ENCODE measurements at regions not wholly inside any gene's neighbourhood (a gene's known extent, or its start where the extent isn't known, plus 50 kb on each side); places are given as distances from the start of the nearest gene placed in this dataset.

DNA sequence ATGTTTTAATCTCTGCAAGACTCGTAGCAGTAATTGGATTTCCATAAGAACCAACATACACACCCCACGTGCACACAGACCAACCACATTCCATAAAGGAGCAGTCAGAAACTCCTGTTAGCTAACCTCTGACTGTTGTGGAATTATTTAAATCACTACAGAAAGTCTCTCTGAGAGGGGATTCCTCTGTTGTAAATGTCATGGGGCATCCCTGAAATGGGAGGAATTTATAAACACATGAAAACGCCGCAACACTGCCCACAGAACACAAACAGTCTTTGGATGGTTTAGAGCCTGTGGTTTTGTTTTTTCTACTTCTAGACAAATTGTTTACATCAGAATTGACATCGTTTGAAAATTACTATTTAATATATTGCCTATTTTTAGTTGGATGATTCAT is 740.1 kb upstream of the GRM7 start:
- H3K9me3 ChIP-seq (replicated peaks; ENCODE audit: insufficient read depth, low read length): no peaks in the 10 kb centered on the region
- no peak overlapping the region for H2AFZ ChIP-seq (ENCODE audit: low read length)
- H3K27me3 ChIP-seq (replicated peaks; ENCODE audit: insufficient read depth, low read length): no peaks in the 10 kb centered on the region
- H3K4me1 ChIP-seq (ENCODE audit: low read length): no peaks in the 10 kb centered on the region
- no peak overlapping the region for H3K27ac ChIP-seq (ENCODE audit: low read length)
- H3K9ac ChIP-seq (ENCODE audit: low read length): no peak overlapping the region
- H3K36me3 ChIP-seq (replicated peaks; ENCODE audit: insufficient read depth, low read length): no peaks in the 10 kb centered on the region
- H4K20me1 ChIP-seq (ENCODE audit: insufficient read depth, low read length): no peaks in the 10 kb centered on the region
- DNase-seq: no peak
- TF ChIP-seq, protein P1, sequence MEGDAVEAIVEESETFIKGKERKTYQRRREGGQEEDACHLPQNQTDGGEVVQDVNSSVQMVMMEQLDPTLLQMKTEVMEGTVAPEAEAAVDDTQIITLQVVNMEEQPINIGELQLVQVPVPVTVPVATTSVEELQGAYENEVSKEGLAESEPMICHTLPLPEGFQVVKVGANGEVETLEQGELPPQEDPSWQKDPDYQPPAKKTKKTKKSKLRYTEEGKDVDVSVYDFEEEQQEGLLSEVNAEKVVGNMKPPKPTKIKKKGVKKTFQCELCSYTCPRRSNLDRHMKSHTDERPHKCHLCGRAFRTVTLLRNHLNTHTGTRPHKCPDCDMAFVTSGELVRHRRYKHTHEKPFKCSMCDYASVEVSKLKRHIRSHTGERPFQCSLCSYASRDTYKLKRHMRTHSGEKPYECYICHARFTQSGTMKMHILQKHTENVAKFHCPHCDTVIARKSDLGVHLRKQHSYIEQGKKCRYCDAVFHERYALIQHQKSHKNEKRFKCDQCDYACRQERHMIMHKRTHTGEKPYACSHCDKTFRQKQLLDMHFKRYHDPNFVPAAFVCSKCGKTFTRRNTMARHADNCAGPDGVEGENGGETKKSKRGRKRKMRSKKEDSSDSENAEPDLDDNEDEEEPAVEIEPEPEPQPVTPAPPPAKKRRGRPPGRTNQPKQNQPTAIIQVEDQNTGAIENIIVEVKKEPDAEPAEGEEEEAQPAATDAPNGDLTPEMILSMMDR (IDR thresholded peaks at IDR 0.05; ENCODE audit: low read length): no peak
- TF ChIP-seq EZH2 (optimal IDR thresholded peaks at IDR 0.05; ENCODE audit: low read depth, low read length): no peak
- TF ChIP-seq EZH2phosphoT487 (IDR thresholded peaks at IDR 0.05; ENCODE audit: low read length): no peak
- H3F3A ChIP-seq (ENCODE audit: insufficient read depth, low read length): no peaks in the 10 kb centered on the region
- no peaks in the 10 kb centered on the region for H3K9me2 ChIP-seq (replicated peaks; ENCODE audit: insufficient read depth, low read length)
- no peaks in the 10 kb centered on the region for H3K79me2 ChIP-seq (ENCODE audit: low read length)
- H3K4me3 ChIP-seq (ENCODE audit: low read length): no peak overlapping the region
- no peak overlapping the region for H3K4me2 ChIP-seq (ENCODE audit: low read depth, low read length)

DNA sequence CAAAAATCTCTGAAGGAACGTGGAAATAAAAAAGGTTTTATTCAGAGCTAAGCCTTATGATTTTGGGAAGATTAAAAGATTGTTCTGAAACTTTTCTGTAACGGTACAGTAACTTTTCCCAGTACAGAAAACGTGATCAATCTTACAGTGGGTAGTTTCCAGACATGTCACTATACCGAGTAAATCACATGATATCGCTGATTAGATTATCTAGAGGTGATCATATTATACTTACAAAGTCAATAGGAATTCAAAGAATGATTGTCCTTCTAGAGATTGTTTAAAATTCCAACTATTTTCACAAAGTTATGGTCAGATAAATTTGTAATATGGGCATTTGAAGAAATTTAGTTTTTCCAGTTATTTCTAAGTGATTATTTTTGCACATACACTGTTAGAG is 736.0 kb upstream of the GRM7 start:
- TF ChIP-seq EZH2 (optimal IDR thresholded peaks at IDR 0.05; ENCODE audit: low read depth, low read length): no peak
- TF ChIP-seq, protein P1 (IDR thresholded peaks at IDR 0.05; ENCODE audit: low read length): no peak
- TF ChIP-seq EZH2phosphoT487 (IDR thresholded peaks at IDR 0.05; ENCODE audit: low read length): no peak
- Histone ChIP-seq H3K4me3 (ENCODE audit: low read length) (no peak overlapping the region), H2AFZ (ENCODE audit: low read length) (no peak overlapping the region), H3F3A (ENCODE audit: insufficient read depth, low read length) (no peaks in the 10 kb centered on the region), H3K27me3 (replicated peaks; ENCODE audit: insufficient read depth, low read length) (no peaks in the 10 kb centered on the region), H4K20me1 (ENCODE audit: insufficient read depth, low read length) (no peaks in the 10 kb centered on the region), H3K4me2 (ENCODE audit: low read depth, low read length) (no peak overlapping the region), H3K79me2 (ENCODE audit: low read length) (no peaks in the 10 kb centered on the region), H3K27ac (ENCODE audit: low read length) (no peak overlapping the region), H3K9me2 (replicated peaks; ENCODE audit: insufficient read depth, low read length) (no peaks in the 10 kb centered on the region), H3K9ac (ENCODE audit: low read length) (no peak overlapping the region), H3K4me1 (ENCODE audit: low read length) (no peaks in the 10 kb centered on the region), H3K36me3 (replicated peaks; ENCODE audit: insufficient read depth, low read length) (no peaks in the 10 kb centered on the region), H3K9me3 (replicated peaks; ENCODE audit: insufficient read depth, low read length) (no peaks in the 10 kb centered on the region)
- no peak for DNase-seq

DNA sequence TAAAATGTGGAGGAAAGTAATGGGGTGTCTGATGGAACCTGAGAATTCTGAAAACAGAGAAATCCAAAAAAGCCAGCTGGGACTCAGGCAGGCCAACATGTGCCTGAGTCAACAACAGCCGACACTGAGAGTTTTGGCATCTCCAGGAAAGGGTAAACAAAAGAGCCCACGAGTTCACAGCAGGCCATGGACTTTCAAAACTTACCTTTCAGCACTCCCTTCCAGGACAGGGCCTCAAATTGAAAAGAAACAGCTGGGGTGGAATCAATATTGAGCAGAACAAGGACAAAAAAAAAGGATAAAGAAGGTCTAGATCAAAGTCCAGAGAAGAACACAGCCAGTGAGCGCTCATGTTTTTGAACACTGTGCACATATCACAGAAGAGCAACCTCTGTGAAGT is 735.4 kb upstream of the GRM7 start:
- Histone ChIP-seq H3K4me1 (ENCODE audit: low read length) (no peaks in the 10 kb centered on the region), H4K20me1 (ENCODE audit: insufficient read depth, low read length) (no peaks in the 10 kb centered on the region), H3K9me2 (replicated peaks; ENCODE audit: insufficient read depth, low read length) (no peaks in the 10 kb centered on the region), H3K9ac (ENCODE audit: low read length) (no peak overlapping the region), H2AFZ (ENCODE audit: low read length) (no peak overlapping the region), H3K9me3 (replicated peaks; ENCODE audit: insufficient read depth, low read length) (no peaks in the 10 kb centered on the region), H3K27ac (ENCODE audit: low read length) (no peak overlapping the region), H3K4me3 (ENCODE audit: low read length) (no peak overlapping the region), H3K36me3 (replicated peaks; ENCODE audit: insufficient read depth, low read length) (no peaks in the 10 kb centered on the region), H3K4me2 (ENCODE audit: low read depth, low read length) (no peak overlapping the region), H3F3A (ENCODE audit: insufficient read depth, low read length) (no peaks in the 10 kb centered on the region), H3K27me3 (replicated peaks; ENCODE audit: insufficient read depth, low read length) (no peaks in the 10 kb centered on the region), H3K79me2 (ENCODE audit: low read length) (no peaks in the 10 kb centered on the region)
- DNase-seq: no peak
- TF ChIP-seq EZH2 (optimal IDR thresholded peaks at IDR 0.05; ENCODE audit: low read depth, low read length): no peak
- TF ChIP-seq, protein P1 (IDR thresholded peaks at IDR 0.05; ENCODE audit: low read length): no peak
- TF ChIP-seq EZH2phosphoT487 (IDR thresholded peaks at IDR 0.05; ENCODE audit: low read length): no peak
